Effector memory CD4-positive, alpha-beta T cell (primary cell): ENCODE measurements at regions not wholly inside any gene's neighbourhood (a gene's known extent, or its start where the extent isn't known, plus 50 kb on each side); places are given as distances from the start of the nearest gene placed in this dataset.

ENCODE experiments used
- DNase-seq, 3 donors: peaks; one replicate each; pipeline ENCODE4 v3.0.0-alpha.2; 2020
- H3K27ac ChIP-seq: 2 replicates; pipeline ENCODE4 v1.7.0; 2013; ENCODE audit warnings: mild to moderate bottlenecking, low read length, moderate library complexity; ENCODE audit not compliant: insufficient read depth, poor library complexity, severe bottlenecking
- H3K27me3 ChIP-seq: replicated peaks from 2 replicates; pipeline ENCODE4 v1.7.0; 2013; ENCODE audit warnings: mild to moderate bottlenecking, low read length; ENCODE audit not compliant: insufficient read depth, control insufficient read depth, poor library complexity, severe bottlenecking
- H3K36me3 ChIP-seq: 2 replicates; pipeline ENCODE4 v1.7.0; 2013; ENCODE audit warnings: mild to moderate bottlenecking, low read length, moderate library complexity; ENCODE audit not compliant: control insufficient read depth, insufficient read depth
- H3K4me1 ChIP-seq: 2 replicates; pipeline ENCODE4 v1.7.0; 2013; ENCODE audit warnings: low read length, mild to moderate bottlenecking; ENCODE audit not compliant: control insufficient read depth, insufficient read depth, poor library complexity, severe bottlenecking
- H3K4me3 ChIP-seq: 2 replicates; pipeline ENCODE4 v1.7.0; 2013; ENCODE audit warnings: low read length, low read depth, mild to moderate bottlenecking; ENCODE audit not compliant: insufficient read depth, poor library complexity, severe bottlenecking
- H3K9me3 ChIP-seq: 2 replicates; pipeline ENCODE4 v1.7.0; 2013; ENCODE audit warnings: mild to moderate bottlenecking, low read length, moderate library complexity; ENCODE audit not compliant: control insufficient read depth

DNA sequence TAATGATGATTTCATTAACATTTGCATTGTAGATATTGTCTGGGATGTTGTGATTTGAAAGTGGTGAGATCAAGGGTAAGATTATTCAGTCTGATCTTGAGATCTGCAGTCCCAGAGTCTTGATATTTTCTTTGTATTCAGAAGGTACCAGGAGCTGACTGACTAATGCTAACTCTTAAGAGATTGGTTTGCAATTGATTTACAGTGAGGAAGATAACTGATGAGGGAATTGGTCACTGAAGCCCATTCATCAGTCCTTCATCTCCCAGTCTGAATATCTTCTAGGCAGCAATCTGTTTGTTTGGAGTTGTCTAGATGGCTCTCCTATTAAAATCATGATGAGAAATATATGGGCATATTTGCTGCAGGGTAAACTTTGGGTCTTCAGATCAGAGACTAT is 473.7 kb downstream of the ARL4A start:
- H3K4me1 ChIP-seq = no peaks in the 10 kb centered on the region
- no peaks in the 10 kb centered on the region for H3K27me3 ChIP-seq
- no peaks in the 10 kb centered on the region for H3K36me3 ChIP-seq
- H3K9me3 ChIP-seq = no peaks in the 10 kb centered on the region
- DNase-seq = no peak
- H3K27ac ChIP-seq = no peak overlapping the region
- no peak overlapping the region for H3K4me3 ChIP-seq

DNA sequence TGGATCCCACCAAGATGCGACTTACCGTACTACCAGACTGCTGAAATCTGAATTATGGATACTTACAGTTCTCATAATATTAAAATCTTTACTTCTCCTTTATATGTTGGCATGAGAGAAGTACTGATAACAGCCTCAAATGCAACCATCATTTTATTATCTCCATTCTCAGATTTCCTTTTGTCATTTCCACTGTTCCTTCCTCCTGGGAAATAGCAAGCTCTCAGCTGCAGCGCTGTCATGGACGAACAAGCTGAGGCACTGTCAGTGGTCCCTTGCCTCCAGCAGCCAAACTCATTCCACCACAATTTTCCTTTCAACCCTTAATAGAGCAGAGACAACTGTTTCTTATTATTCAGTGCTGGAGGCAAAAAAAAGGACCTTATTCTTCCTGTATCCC is 478.4 kb downstream of the ARL4A start:
- H3K27me3 ChIP-seq = no peaks in the 10 kb centered on the region
- no peak overlapping the region for H3K4me3 ChIP-seq
- H3K36me3 ChIP-seq = no peaks in the 10 kb centered on the region
- H3K9me3 ChIP-seq = no peaks in the 10 kb centered on the region
- DNase-seq = no peak
- no peaks in the 10 kb centered on the region for H3K4me1 ChIP-seq
- H3K27ac ChIP-seq = no peak overlapping the region

DNA sequence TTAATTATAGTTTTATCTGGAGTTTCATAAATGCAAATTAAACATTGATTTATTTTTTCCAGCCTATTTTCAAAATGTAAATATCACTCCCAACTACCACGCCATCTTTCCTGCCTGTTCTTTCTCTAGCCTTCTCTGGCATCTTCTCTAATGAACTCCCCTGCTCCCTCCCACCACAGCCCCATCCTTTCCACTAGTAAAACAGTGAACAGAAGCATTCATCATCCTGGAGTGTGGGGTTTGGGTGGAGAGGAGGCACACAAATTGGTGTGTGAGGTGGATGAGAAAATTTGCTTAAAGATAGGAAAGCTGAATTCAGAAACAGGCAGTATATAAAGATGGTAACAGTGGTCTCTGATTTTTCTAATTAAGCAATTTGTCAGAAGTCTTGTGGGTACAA is 479.4 kb downstream of the ARL4A start:
- Histone ChIP-seq H3K4me1 (no peaks in the 10 kb centered on the region), H3K27ac (no peak overlapping the region), H3K27me3 (no peaks in the 10 kb centered on the region), H3K9me3 (no peaks in the 10 kb centered on the region), H3K4me3 (no peak overlapping the region), H3K36me3 (no peaks in the 10 kb centered on the region)
- no peak for DNase-seq

DNA sequence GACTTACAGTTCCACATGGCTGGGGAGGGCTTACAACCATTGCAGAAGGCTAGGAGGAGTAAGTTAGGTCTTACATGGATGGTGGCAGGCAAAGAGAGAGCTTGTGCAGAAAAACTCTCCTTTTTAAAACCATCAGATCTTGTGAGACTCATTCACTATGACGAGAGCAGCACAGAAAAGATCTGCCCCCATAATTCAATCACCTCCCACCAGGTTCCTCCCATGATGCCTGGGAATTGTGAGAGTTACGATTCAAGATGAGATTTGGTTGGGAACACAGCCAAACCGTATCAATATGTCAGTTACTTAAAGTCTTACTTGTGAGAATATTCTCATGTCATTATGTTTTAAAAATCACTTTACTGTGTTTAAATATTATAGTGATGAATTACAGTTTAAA is 481.9 kb downstream of the ARL4A start:
- no peaks in the 10 kb centered on the region for H3K27me3 ChIP-seq
- no peaks in the 10 kb centered on the region for H3K9me3 ChIP-seq
- no peak for DNase-seq
- H3K4me1 ChIP-seq = no peaks in the 10 kb centered on the region
- H3K36me3 ChIP-seq = no peaks in the 10 kb centered on the region
- no peak overlapping the region for H3K27ac ChIP-seq
- H3K4me3 ChIP-seq = no peak overlapping the region

DNA sequence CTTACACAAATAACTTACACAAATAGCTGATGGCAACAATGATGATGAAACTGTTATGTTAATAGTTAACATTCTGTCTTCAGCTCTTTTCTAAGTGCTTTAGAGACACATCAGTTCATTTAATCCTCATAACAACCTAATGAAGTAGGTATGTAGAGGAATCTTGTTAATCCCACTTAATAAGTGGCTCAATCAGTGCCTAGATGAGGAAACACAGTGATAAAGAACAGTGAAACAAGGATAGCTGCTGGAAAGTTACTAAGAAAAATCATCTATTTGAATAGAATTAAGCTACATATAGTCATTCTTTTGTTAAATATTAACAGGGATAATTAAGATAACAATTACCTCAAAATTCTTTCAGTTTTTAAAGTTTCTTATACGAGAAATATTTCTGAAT is 487.6 kb downstream of the ARL4A start:
- H3K36me3 ChIP-seq = no peaks in the 10 kb centered on the region
- no peak overlapping the region for H3K27ac ChIP-seq
- H3K9me3 ChIP-seq = no peaks in the 10 kb centered on the region
- H3K4me1 ChIP-seq = no peaks in the 10 kb centered on the region
- no peak overlapping the region for H3K4me3 ChIP-seq
- H3K27me3 ChIP-seq = no peaks in the 10 kb centered on the region
- no peak for DNase-seq

DNA sequence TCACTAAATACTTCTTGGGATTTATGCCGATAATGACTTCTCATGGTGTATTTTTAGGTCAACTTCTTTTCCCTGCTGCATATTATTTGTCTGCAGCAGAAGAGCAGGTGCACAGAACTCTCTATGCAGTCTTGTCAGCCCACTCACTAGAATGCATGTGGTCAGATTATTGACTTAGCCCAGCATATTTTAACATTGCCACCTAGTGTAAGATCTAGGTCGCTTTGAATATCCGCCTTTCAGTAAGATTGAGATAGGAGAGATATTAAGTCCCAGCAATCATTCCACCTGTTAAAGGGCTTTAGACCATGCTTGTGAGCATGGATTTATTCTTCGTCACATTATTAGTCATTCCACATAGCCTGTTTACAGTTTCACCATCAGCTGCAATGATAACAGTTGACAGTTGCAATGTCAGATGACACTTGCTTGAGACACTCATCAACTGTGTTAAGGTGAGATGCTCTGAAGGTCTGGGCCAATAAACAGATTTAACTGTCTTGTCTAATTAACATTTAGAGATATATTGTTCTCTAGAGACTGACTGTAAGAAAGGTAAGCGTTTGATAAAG is 491.7 kb downstream of the ARL4A start:
- no peak overlapping the region for H3K4me3 ChIP-seq
- no peaks in the 10 kb centered on the region for H3K9me3 ChIP-seq
- H3K4me1 ChIP-seq = no peaks in the 10 kb centered on the region
- H3K27me3 ChIP-seq = no peaks in the 10 kb centered on the region
- no peak overlapping the region for H3K27ac ChIP-seq
- H3K36me3 ChIP-seq = no peaks in the 10 kb centered on the region
- no peak for DNase-seq

DNA sequence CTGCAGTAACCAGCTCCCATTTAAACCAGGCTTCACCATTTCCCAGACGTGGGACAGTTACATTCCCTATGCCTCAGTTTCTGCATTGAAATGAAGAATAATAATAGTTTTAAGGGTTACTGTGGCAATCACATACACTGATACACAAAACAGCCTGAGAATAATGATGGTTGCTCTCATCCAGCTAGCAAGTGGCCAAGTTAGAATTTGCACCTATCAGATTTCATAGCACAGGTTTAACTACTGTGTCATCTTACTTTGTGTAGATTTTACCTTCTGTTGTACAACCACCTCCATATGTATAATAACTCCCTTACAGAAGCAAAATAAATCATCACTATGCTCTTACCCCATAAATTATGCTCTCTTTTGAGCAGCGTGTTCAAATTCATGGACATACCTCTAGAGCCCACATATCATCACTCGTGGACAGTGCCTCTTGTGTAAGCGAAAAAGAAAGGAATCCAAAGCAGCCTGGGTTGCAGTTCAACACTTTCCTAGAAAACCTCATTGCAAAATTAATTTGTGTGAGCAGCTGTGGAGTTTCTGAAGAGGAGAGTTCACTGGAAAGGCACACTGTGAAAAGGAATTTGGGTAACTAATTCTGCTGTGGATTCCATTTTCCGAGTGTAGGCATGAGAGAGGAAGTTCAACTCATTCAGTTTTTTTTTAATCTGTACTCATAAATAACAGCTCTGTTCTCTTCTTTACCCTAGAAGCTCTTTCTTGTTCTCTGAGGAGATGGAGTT is 492.5 kb downstream of the ARL4A start:
- DNase-seq = no peak
- Histone ChIP-seq H3K27me3 (no peaks in the 10 kb centered on the region), H3K27ac (no peak overlapping the region), H3K4me3 (no peak overlapping the region), H3K9me3 (no peaks in the 10 kb centered on the region), H3K36me3 (no peaks in the 10 kb centered on the region), H3K4me1 (no peaks in the 10 kb centered on the region)

DNA sequence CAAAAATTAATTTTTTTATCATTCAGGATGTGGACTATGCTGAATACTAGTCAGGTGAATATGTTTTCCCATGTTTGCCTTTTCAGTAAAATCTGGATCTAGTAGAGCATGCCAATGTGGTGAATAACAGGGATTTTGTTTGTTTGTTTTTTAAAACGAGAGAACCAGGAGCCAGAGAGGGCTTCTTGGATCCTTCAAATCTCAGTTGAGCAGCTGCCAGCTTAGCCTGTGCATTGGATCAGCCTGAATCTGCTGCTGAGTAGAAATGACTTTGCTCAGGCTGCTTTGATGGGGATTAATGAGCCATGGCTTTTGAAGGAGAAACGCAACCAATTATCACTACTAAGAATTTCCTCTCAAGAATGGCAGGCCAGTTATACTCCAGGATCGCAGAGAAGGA is 493.8 kb downstream of the ARL4A start:
- Histone ChIP-seq H3K27ac (no peak overlapping the region), H3K27me3 (no peaks in the 10 kb centered on the region), H3K36me3 (no peaks in the 10 kb centered on the region), H3K4me1 (no peaks in the 10 kb centered on the region), H3K9me3 (no peaks in the 10 kb centered on the region), H3K4me3 (no peak overlapping the region)
- DNase-seq = no peak

DNA sequence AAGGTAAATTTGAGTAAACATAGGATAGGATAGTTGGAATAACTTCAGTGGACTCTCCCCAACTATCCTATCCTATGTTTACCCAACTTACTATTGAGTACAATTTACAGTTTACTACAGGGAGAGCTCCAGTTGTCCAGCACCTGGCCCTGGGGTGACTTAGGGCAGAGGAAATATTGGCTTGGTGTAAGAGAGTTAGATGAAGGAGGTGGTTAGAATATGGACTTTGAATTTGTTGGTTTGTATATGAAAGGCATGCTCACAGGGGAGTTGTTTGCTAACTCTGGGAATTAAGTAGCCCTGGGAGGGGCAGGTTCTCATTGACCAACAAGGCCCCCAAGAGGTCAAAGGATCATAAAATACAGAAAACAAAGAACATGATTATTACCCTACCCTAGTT is 497.7 kb downstream of the ARL4A start:
- no peak overlapping the region for H3K4me3 ChIP-seq
- H3K36me3 ChIP-seq = no peaks in the 10 kb centered on the region
- DNase-seq = no peak
- H3K9me3 ChIP-seq = no peaks in the 10 kb centered on the region
- no peak overlapping the region for H3K27ac ChIP-seq
- H3K4me1 ChIP-seq = no peaks in the 10 kb centered on the region
- peaks cover 3% of the 10 kb centered on the region for H3K27me3 ChIP-seq

DNA sequence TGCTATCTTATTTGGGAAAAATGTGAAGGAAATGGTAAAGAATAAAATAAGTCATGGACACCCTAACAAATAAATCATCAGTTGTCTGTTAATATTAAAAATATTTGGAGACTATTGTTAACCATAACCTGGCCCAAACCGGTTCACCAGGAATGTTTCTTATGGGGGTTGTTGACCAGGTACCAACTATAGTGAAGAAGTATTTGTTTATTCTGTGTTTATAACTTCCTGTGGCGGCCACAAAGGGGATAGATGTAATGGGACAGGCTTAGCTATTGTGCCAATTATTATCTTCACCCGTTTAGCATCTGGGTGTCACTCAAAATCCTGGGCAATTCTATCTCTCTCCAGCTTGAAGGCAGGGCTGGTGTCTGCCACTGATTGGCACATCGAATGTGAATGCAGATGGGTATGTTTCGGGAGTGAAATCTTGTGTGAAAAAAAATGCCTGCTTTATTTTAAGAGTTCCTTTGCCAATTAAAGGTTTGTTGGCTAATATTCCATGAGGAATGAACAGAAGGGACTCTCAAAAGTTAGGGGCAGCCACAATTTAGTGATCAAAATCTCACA is 500.9 kb downstream of the ARL4A start:
- DNase-seq = no peak
- no peak overlapping the region for H3K4me3 ChIP-seq
- no peaks in the 10 kb centered on the region for H3K36me3 ChIP-seq
- no peak overlapping the region for H3K27ac ChIP-seq
- H3K4me1 ChIP-seq = no peaks in the 10 kb centered on the region
- no peaks in the 10 kb centered on the region for H3K9me3 ChIP-seq
- peaks cover 3% of the 10 kb centered on the region for H3K27me3 ChIP-seq
